ENCODE measurements at regions not wholly inside any gene's neighbourhood (a gene's known extent, or its start where the extent isn't known, plus 50 kb on each side); places are given as distances from the start of the nearest gene placed in this dataset.

DNA sequence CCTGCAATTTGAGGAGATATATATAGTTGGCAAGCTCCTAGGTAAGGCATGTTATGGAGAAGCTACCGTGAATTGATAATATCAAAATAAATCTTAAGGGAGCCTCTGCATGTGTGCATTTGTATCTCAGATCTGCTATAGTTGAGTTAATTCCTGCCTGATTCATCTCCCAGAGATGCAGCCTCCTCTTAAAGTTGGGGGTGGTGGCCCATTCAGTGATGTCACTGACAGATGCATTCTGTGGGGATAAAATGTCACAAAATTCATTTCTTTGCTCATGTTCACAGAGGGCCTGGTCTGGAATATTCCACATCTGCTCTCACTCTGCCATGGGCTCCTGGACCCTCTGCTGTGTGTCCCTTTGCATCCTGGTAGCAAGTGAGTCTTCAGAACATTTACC is 185.8 kb upstream of the PRSS1 start:
- TF ChIP-seq, protein P1, sequence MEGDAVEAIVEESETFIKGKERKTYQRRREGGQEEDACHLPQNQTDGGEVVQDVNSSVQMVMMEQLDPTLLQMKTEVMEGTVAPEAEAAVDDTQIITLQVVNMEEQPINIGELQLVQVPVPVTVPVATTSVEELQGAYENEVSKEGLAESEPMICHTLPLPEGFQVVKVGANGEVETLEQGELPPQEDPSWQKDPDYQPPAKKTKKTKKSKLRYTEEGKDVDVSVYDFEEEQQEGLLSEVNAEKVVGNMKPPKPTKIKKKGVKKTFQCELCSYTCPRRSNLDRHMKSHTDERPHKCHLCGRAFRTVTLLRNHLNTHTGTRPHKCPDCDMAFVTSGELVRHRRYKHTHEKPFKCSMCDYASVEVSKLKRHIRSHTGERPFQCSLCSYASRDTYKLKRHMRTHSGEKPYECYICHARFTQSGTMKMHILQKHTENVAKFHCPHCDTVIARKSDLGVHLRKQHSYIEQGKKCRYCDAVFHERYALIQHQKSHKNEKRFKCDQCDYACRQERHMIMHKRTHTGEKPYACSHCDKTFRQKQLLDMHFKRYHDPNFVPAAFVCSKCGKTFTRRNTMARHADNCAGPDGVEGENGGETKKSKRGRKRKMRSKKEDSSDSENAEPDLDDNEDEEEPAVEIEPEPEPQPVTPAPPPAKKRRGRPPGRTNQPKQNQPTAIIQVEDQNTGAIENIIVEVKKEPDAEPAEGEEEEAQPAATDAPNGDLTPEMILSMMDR (conservative IDR thresholded peaks at IDR 0.05), result no peak
- no peak for TF ChIP-seq ZFX (IDR thresholded peaks at IDR 0.05)
